ENCODE measurements at regions not wholly inside any gene's neighbourhood (a gene's known extent, or its start where the extent isn't known, plus 50 kb on each side); places are given as distances from the start of the nearest gene placed in this dataset.

DNA sequence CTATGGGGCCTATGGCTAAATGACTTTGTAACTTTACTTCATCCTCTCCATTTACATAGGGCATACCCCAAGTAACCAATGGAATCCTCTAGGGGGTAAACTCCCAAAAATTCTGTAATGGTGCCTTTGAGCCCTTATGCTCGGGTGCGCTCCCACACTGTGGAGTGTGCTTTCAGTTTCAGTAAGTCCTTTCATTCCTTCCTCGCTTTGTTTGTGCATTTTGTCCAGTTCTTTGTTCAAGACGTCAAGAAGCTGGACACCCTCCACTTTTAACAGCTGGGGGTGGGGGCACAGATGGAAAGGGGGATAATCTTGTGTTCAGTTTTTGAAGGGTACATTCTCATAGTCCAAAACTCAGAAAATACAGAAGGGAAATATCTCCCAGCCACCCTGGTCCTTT lies 84.4 kb upstream of the C2CD4B start:
- Histone ChIP-seq H3K9me3 (ENCODE audit: control insufficient read depth, low read depth, low read length) (no peaks in the 10 kb centered on the region), H3K36me3 (ENCODE audit: control insufficient read depth in 2 of 2, extremely low read depth in 1 of 2, insufficient read depth in 2 of 2, low read length in 2 of 2) (no peaks in the 10 kb centered on the region), H3K79me2 (ENCODE audit: control insufficient read depth, insufficient read depth, low read length) (no peaks in the 10 kb centered on the region), H4K20me1 (ENCODE audit: control insufficient read depth, extremely low read depth, insufficient read depth, low read length) (no peaks in the 10 kb centered on the region), H3K9me1 (ENCODE audit: control insufficient read depth, extremely low read depth, insufficient read depth, low read length) (no peaks in the 10 kb centered on the region), H3K9ac (ENCODE audit: control insufficient read depth, extremely low read depth, insufficient read depth, low read length) (no peak overlapping the region), H3K4me2 (ENCODE audit: control insufficient read depth, extremely low read depth, insufficient read depth, low read depth, low read length) (no peak overlapping the region), H2AFZ (ENCODE audit: control insufficient read depth, low read length) (no peak overlapping the region), H3K4me3 (ENCODE audit: control insufficient read depth in 2 of 3, extremely low read depth in 1 of 3, insufficient read depth in 2 of 3, low read depth in 1 of 3, low read length in 3 of 3) (no peak overlapping the region), H3K27me3 (ENCODE audit: control insufficient read depth, extremely low read depth, insufficient read depth, low read length) (peaks cover 7% of the 10 kb centered on the region), H3K4me1 (ENCODE audit: control insufficient read depth, extremely low read depth, insufficient read depth, low read length) (peaks cover 11% of the 10 kb centered on the region), H3K27ac (ENCODE audit: control insufficient read depth, insufficient read depth, low read length) (no peak overlapping the region)
- dilution Hi-C loops (cut with MboI; ENCODE audit: extremely low pct_ligation_motif_present, low sequenced_read_pairs): no loop called here
- no peak for FAIRE-seq
- no peak for TF ChIP-seq EZH2 (IDR thresholded peaks at IDR 0.05; ENCODE audit: low read length)
- TF ChIP-seq, protein P1, sequence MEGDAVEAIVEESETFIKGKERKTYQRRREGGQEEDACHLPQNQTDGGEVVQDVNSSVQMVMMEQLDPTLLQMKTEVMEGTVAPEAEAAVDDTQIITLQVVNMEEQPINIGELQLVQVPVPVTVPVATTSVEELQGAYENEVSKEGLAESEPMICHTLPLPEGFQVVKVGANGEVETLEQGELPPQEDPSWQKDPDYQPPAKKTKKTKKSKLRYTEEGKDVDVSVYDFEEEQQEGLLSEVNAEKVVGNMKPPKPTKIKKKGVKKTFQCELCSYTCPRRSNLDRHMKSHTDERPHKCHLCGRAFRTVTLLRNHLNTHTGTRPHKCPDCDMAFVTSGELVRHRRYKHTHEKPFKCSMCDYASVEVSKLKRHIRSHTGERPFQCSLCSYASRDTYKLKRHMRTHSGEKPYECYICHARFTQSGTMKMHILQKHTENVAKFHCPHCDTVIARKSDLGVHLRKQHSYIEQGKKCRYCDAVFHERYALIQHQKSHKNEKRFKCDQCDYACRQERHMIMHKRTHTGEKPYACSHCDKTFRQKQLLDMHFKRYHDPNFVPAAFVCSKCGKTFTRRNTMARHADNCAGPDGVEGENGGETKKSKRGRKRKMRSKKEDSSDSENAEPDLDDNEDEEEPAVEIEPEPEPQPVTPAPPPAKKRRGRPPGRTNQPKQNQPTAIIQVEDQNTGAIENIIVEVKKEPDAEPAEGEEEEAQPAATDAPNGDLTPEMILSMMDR (optimal IDR thresholded peaks at IDR 0.05 in 1 of 3, IDR thresholded peaks at IDR 0.05 in 1 of 3, conservative IDR thresholded peaks at IDR 0.05 in 1 of 3; ENCODE audit: extremely low read depth in 1 of 3, insufficient read depth in 2 of 3, low read length in 3 of 3): no peak
- no peak for DNase-seq (ENCODE audit: low read depth, low spot score)

DNA sequence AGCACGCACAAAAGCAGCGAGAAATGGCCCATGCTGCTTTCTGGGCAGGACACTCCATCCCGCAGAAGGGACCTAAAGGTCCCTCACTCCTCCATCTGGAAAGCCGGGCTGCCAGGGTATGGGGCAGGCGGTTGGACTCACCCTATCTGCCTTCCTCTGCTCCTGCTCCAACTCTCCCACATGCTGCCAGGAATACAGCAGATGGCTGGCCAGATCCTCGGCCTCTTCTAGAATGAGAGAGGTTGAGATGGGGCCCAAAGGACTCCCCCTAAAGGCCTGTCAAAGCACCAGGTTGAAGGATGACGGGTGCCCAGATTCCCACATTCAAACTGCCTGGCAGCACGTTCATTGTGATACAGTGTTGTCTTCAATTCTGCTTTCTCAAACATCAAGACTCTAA lies 85.1 kb upstream of the C2CD4B start:
- Histone ChIP-seq H4K20me1 (ENCODE audit: control insufficient read depth, extremely low read depth, insufficient read depth, low read length) (no peaks in the 10 kb centered on the region), H3K9me3 (ENCODE audit: control insufficient read depth, low read depth, low read length) (no peaks in the 10 kb centered on the region), H3K4me3 (ENCODE audit: control insufficient read depth in 2 of 3, extremely low read depth in 1 of 3, insufficient read depth in 2 of 3, low read depth in 1 of 3, low read length in 3 of 3) (no peak overlapping the region), H2AFZ (ENCODE audit: control insufficient read depth, low read length) (no peak overlapping the region), H3K79me2 (ENCODE audit: control insufficient read depth, insufficient read depth, low read length) (no peaks in the 10 kb centered on the region), H3K27me3 (ENCODE audit: control insufficient read depth, extremely low read depth, insufficient read depth, low read length) (peaks cover 7% of the 10 kb centered on the region), H3K4me2 (ENCODE audit: control insufficient read depth, extremely low read depth, insufficient read depth, low read depth, low read length) (no peak overlapping the region), H3K4me1 (ENCODE audit: control insufficient read depth, extremely low read depth, insufficient read depth, low read length) (peaks cover 11% of the 10 kb centered on the region), H3K27ac (ENCODE audit: control insufficient read depth, insufficient read depth, low read length) (no peak overlapping the region), H3K36me3 (ENCODE audit: control insufficient read depth in 2 of 2, extremely low read depth in 1 of 2, insufficient read depth in 2 of 2, low read length in 2 of 2) (no peaks in the 10 kb centered on the region), H3K9me1 (ENCODE audit: control insufficient read depth, extremely low read depth, insufficient read depth, low read length) (no peaks in the 10 kb centered on the region), H3K9ac (ENCODE audit: control insufficient read depth, extremely low read depth, insufficient read depth, low read length) (no peak overlapping the region)
- TF ChIP-seq, protein P1 (optimal IDR thresholded peaks at IDR 0.05 in 1 of 3, IDR thresholded peaks at IDR 0.05 in 1 of 3, conservative IDR thresholded peaks at IDR 0.05 in 1 of 3; ENCODE audit: extremely low read depth in 1 of 3, insufficient read depth in 2 of 3, low read length in 3 of 3): no peak
- no peak for TF ChIP-seq EZH2 (IDR thresholded peaks at IDR 0.05; ENCODE audit: low read length)
- DNase-seq (ENCODE audit: low read depth, low spot score) (no peak), FAIRE-seq (no peak)
- dilution Hi-C loops (cut with MboI; ENCODE audit: extremely low pct_ligation_motif_present, low sequenced_read_pairs): no loop called here

Data from keratinocyte (primary cell).